K562 (cell line): ENCODE measurements at regions not wholly inside any gene's neighbourhood (a gene's known extent, or its start where the extent isn't known, plus 50 kb on each side); places are given as distances from the start of the nearest gene placed in this dataset.

Source experiments
- CC2D1A ChIP-seq: fragments of 450-650 bp; IDR thresholded peaks from 2 replicates; pipeline ENCODE4 v1.6.1; 2017; ENCODE audit warnings: mild to moderate bottlenecking
- CCNT2 ChIP-seq: IDR thresholded peaks from 2 replicates; pipeline ENCODE4 v1.6.1; 2011; ENCODE audit warnings: borderline replicate concordance, low read depth, mild to moderate bottlenecking, moderate library complexity, mixed read lengths, low read length; ENCODE audit not compliant: insufficient read length; ENCODE audit errors: extremely low read depth
- DMBX1 ChIP-seq: fragments of 250-450 bp; sonication (Bioruptor Pico); IDR thresholded peaks from 2 replicates; pipeline ENCODE4 v1.8.0; 2022; ENCODE audit warnings: inconsistent platforms, mild to moderate bottlenecking, moderate library complexity, borderline replicate concordance
- GABPA ChIP-seq: fragments of 200-800 bp; sonication (Bioruptor generic); conservative IDR thresholded peaks from 2 replicates; pipeline ENCODE4 v1.6.1; 2016; ENCODE audit warnings: low read depth, missing genetic modification characterization, missing compliant biosample characterization
- HNRNPUL1 ChIP-seq: fragments of 200-400 bp; formaldehyde crosslinking; IDR thresholded peaks from 2 replicates; pipeline ENCODE4 v1.6.1; 2017; ENCODE audit warnings: low read length
- JUN ChIP-seq, 2 experiments: sonication (generic) in 1 of 2; formaldehyde crosslinking in 1 of 2; IDR thresholded peaks; 2 replicates each; pipeline versions ENCODE4 v1.6.1 to v1.8.0; 2012 to 2022; ENCODE audit warnings: borderline replicate concordance in 2 of 2, mild to moderate bottlenecking in 2 of 2, improper control_type of control experiment in 1 of 2, low read depth in 1 of 2, low read length in 1 of 2, missing genetic modification reagents in 1 of 2
- KLF6 ChIP-seq: fragments of 250-450 bp; sonication (Bioruptor Pico); IDR thresholded peaks from 2 replicates; pipeline ENCODE4 v1.4.0; 2020; ENCODE audit warnings: mild to moderate bottlenecking, moderate library complexity, borderline replicate concordance
- MEIS2 ChIP-seq: fragments of 450-650 bp; IDR thresholded peaks from 2 replicates; pipeline ENCODE4 v1.6.1; 2014; ENCODE audit warnings: mild to moderate bottlenecking; ENCODE audit not compliant: partially characterized antibody
- NR1H2 ChIP-seq: sonication (generic); formaldehyde crosslinking; IDR thresholded peaks from 2 replicates; pipeline ENCODE4 v1.4.0; 2020; ENCODE audit warnings: mild to moderate bottlenecking, missing genetic modification reagents
- NR2C2 ChIP-seq, 2 experiments: fragments of 200-800 bp in 1 of 2; sonication (Bioruptor generic) in 1 of 2; sonication (generic) in 1 of 2; formaldehyde crosslinking in 1 of 2; IDR thresholded peaks; 2 replicates each; pipeline versions ENCODE4 v1.6.1 to v1.8.0; 2016 to 2022; ENCODE audit warnings: mild to moderate bottlenecking in 1 of 2, missing compliant biosample characterization in 1 of 2, missing genetic modification characterization in 1 of 2, missing genetic modification reagents in 1 of 2
- PCBP1 ChIP-seq: fragments of 200-400 bp; formaldehyde crosslinking; IDR thresholded peaks from 2 replicates; pipeline ENCODE4 v1.6.1; 2018; ENCODE audit warnings: mild to moderate bottlenecking, low read depth, low read length; ENCODE audit not compliant: poor library complexity, severe bottlenecking
- RBM25 ChIP-seq: fragments of 200-400 bp; formaldehyde crosslinking; IDR thresholded peaks from 2 replicates; pipeline ENCODE4 v1.6.1; 2018; ENCODE audit warnings: low read length, low read depth, moderate library complexity; ENCODE audit not compliant: severe bottlenecking
- SP1 ChIP-seq: sonication (generic); formaldehyde crosslinking; IDR thresholded peaks from 2 replicates; pipeline ENCODE4 v1.8.1; 2022; ENCODE audit warnings: mild to moderate bottlenecking, missing genetic modification reagents
- TRIM24 ChIP-seq, 2 experiments: fragments of 450-650 bp; IDR thresholded peaks; 2 replicates each; pipeline ENCODE4 v1.6.1; 2016
- TRIM28 ChIP-seq: fragments of 450-650 bp; IDR thresholded peaks from 2 replicates; pipeline ENCODE4 v1.6.1; 2017
- YBX1 ChIP-seq: fragments of 450-650 bp; IDR thresholded peaks from 2 replicates; pipeline ENCODE4 v1.7.1; 2016; ENCODE audit warnings: mild to moderate bottlenecking
- TF ChIP-seq, protein P1 (sequence below): fragments of 200-800 bp; sonication (Bioruptor generic); IDR thresholded peaks from 2 replicates; pipeline ENCODE4 v1.6.1; 2017; ENCODE audit warnings: missing genetic modification characterization, missing compliant biosample characterization
- TF ChIP-seq, protein P2 (sequence below): fragments of 250-450 bp; sonication (Bioruptor Pico); IDR thresholded peaks from 2 replicates; pipeline ENCODE4 v1.4.0; 2020; ENCODE audit warnings: mild to moderate bottlenecking, moderate library complexity
- TF ChIP-seq, protein P3 (sequence below): conservative IDR thresholded peaks from 2 replicates; pipeline ENCODE4 v1.6.1; 2011; ENCODE audit warnings: low read depth, mild to moderate bottlenecking, low read length; ENCODE audit not compliant: control insufficient read depth
- TF ChIP-seq, protein P4 (sequence below): fragments of 250-450 bp; sonication (Bioruptor Pico); IDR thresholded peaks from 2 replicates; pipeline ENCODE4 v1.8.0; 2021; ENCODE audit warnings: moderate library complexity, mild to moderate bottlenecking, inconsistent platforms

DNA sequence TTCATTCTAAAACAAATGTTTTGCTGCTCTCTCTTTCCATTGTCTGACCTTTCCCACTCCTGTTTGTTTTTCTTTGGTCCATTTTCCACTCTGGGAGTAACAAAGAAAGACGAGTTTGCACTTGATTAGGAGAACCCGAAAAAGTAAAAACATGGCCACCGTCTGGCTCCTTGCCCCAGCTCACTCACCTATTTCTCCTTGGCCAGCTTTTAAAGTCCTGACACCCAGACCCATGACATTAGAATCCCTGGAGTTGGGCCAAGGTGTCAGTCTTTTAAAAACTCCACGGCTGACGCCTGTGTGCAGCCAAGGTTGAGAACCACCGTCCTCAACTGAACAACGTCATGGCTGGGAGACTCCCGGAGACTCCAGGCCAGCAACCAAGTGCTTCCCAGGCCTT is 63.6 kb upstream of the FLT1 start (continued):
- TF ChIP-seq TRIM28: no peak
- TF ChIP-seq, protein P1, sequence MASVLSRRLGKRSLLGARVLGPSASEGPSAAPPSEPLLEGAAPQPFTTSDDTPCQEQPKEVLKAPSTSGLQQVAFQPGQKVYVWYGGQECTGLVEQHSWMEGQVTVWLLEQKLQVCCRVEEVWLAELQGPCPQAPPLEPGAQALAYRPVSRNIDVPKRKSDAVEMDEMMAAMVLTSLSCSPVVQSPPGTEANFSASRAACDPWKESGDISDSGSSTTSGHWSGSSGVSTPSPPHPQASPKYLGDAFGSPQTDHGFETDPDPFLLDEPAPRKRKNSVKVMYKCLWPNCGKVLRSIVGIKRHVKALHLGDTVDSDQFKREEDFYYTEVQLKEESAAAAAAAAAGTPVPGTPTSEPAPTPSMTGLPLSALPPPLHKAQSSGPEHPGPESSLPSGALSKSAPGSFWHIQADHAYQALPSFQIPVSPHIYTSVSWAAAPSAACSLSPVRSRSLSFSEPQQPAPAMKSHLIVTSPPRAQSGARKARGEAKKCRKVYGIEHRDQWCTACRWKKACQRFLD (CRISPR knock-in tag): peak; percentile 35; the same call in 1 of the 2 replicates
- no peak for TF ChIP-seq CC2D1A
- TF ChIP-seq GABPA (tag): no peak
- no peak for TF ChIP-seq CCNT2
- peak; percentile 91 for TF ChIP-seq DMBX1 (CRISPR knock-in tag)
- TF ChIP-seq, protein P2, sequence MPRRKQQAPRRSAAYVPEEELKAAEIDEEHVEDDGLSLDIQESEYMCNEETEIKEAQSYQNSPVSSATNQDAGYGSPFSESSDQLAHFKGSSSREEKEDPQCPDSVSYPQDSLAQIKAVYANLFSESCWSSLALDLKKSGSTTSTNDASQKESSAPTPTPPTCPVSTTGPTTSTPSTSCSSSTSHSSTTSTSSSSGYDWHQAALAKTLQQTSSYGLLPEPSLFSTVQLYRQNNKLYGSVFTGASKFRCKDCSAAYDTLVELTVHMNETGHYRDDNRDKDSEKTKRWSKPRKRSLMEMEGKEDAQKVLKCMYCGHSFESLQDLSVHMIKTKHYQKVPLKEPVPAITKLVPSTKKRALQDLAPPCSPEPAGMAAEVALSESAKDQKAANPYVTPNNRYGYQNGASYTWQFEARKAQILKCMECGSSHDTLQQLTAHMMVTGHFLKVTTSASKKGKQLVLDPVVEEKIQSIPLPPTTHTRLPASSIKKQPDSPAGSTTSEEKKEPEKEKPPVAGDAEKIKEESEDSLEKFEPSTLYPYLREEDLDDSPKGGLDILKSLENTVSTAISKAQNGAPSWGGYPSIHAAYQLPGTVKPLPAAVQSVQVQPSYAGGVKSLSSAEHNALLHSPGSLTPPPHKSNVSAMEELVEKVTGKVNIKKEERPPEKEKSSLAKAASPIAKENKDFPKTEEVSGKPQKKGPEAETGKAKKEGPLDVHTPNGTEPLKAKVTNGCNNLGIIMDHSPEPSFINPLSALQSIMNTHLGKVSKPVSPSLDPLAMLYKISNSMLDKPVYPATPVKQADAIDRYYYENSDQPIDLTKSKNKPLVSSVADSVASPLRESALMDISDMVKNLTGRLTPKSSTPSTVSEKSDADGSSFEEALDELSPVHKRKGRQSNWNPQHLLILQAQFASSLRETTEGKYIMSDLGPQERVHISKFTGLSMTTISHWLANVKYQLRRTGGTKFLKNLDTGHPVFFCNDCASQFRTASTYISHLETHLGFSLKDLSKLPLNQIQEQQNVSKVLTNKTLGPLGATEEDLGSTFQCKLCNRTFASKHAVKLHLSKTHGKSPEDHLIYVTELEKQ (CRISPR knock-in tag): peak; percentile 50; the same call in 1 of the 2 replicates
- TF ChIP-seq TRIM24 (IDR thresholded peaks at IDR 0.05): no peak
- TF ChIP-seq, protein P3, sequence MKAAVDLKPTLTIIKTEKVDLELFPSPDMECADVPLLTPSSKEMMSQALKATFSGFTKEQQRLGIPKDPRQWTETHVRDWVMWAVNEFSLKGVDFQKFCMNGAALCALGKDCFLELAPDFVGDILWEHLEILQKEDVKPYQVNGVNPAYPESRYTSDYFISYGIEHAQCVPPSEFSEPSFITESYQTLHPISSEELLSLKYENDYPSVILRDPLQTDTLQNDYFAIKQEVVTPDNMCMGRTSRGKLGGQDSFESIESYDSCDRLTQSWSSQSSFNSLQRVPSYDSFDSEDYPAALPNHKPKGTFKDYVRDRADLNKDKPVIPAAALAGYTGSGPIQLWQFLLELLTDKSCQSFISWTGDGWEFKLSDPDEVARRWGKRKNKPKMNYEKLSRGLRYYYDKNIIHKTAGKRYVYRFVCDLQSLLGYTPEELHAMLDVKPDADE: no peak
- no peak for TF ChIP-seq YBX1
- no peak for TF ChIP-seq NR2C2 (CRISPR knock-in tag; IDR thresholded peaks at IDR 0.05)
- no peak for TF ChIP-seq NR2C2 (tag; IDR thresholded peaks at IDR 0.05)
- TF ChIP-seq NR1H2 (CRISPR knock-in tag): no peak
- no peak for TF ChIP-seq JUN (IDR thresholded peaks at IDR 0.05; ENCODE audit: borderline replicate concordance, low read depth, low read length)
- TF ChIP-seq JUN (CRISPR knock-in tag; IDR thresholded peaks at IDR 0.05; ENCODE audit: borderline replicate concordance): no peak
- TF ChIP-seq PCBP1: no peak
- no peak for TF ChIP-seq MEIS2
- TF ChIP-seq HNRNPUL1: no peak
- TF ChIP-seq SP1 (CRISPR knock-in tag): no peak
- TF ChIP-seq KLF6 (CRISPR knock-in tag): peak; percentile 37; the same call in 1 of the 2 replicates
- no peak for TF ChIP-seq RBM25
- TF ChIP-seq, protein P4, sequence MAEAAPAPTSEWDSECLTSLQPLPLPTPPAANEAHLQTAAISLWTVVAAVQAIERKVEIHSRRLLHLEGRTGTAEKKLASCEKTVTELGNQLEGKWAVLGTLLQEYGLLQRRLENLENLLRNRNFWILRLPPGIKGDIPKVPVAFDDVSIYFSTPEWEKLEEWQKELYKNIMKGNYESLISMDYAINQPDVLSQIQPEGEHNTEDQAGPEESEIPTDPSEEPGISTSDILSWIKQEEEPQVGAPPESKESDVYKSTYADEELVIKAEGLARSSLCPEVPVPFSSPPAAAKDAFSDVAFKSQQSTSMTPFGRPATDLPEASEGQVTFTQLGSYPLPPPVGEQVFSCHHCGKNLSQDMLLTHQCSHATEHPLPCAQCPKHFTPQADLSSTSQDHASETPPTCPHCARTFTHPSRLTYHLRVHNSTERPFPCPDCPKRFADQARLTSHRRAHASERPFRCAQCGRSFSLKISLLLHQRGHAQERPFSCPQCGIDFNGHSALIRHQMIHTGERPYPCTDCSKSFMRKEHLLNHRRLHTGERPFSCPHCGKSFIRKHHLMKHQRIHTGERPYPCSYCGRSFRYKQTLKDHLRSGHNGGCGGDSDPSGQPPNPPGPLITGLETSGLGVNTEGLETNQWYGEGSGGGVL (CRISPR knock-in tag): no peak
